Stimulated activated CD8-positive, alpha-beta memory T cell treated with anti-CD3 and anti-CD28 coated beads, Interleukin-7, amount 100 ng/mL, for 1 hour (primary cell): ENCODE measurements at regions not wholly inside any gene's neighbourhood (a gene's known extent, or its start where the extent isn't known, plus 50 kb on each side); places are given as distances from the start of the nearest gene placed in this dataset.
"Not testable (repeated sequence)": the region's sequence is repeated elsewhere in the genome, so short reads cannot be mapped to it uniquely, and the experiment has no call there.

Source experiments
- DNase-seq, 2 donors: peaks; one replicate each; pipeline ENCODE4 v3.0.0-alpha.2; 2020; ENCODE audit warnings: low read depth in 2 of 2

DNA sequence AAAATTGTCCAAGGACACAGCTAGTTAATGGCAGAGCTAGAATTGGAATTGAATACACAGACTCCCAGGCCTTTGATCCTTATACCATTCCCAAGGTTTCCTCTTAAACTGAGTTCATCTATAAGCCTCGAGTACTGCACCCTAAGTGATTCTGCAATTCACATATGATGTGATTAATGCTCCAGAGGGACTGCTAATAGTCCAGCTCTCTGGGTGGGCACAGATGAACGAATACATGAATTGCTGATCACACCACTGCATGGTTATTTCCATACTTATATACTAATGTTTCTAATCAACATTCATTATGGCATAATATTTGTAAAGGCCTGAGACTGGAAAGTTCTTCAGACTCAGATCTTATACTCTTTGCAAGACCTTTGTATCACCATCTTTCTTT is 101.8 kb downstream of the NUFIP1 start:
- no peak for DNase-seq

DNA sequence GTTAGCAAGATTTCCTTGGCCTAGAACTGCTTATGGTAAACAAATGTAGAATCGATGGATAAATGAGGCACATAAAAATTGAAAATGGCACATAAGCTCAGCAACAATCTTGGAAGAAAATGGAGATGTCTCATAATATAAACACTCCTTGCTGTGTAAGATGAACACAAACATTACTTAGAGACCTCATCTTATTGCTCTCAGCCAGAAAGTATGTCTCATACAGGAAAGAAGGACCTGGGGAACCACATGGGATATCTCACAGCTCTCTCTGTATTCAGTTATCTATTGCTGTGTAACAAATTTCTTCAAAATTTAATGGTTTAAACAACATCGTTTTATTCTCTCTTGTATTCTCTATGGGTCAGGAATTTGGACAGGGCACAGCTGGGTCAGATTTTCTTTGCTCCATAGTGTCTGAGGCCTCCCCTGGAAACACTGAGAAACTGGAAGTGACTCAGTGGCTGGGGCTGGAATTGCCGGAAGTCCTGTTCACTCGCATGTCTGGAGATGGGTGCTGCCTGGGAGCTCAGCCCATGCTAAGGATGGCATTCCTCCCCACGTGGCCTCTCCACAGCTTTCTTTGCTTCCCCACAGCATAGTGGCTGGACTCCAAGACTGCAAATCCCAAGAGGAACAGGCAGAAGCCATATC is 105.1 kb downstream of the NUFIP1 start:
- no peak for DNase-seq

DNA sequence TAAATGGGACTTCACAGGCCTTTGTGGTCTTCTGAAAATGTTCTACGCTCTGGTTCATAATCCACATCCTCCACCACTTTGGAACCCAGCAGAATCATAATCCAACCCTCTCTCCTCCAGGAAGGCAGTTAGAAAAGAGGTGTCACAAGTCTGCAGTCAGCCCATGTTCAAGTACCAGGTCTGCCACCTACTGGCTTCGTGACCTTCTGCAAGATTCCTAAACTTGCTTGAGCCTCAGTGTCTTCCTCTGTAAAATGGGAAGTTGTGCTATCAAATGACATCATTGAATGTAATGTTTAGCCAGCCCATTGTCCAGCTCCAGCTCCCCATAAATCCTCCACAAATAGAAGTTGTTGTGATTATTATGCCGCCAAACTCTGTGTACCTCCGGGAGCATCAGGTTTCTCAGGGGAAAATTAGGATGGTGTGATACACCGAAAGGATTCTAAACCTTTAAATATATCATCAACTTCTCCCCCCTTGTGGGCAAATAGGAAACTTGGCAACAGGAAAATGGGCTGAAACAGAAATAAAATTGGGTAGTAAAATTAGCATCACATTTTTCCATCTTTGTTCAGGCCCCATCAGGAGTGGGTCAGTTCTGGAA is 109.7 kb downstream of the NUFIP1 start:
- DNase-seq = no peak

DNA sequence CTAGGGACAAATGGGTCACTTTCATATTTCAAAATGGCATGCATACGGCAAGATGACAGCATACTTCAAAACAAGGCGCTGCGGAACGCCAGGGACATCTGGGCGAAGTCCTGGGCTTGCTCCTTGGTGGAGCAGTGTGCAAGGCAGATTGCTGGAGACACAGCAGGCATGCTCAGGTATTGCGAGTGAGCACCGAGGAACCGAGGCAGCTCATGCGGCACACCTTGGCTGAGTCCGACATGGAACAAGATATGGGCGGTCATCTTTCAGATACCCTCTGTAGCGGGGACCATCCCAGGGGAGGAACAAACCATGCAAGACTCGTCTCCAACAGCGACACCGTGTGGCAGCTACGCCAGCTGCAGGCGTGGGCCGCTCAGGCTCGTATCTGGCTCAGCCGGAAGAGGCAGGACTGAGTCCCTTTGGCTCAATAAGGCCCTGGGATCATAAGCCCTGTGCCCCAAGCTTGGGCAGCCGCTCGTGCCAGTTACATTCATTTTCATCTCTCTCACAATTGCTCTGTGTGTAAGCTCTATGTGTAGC is 112.4 kb downstream of the NUFIP1 start:
- no peak for DNase-seq

DNA sequence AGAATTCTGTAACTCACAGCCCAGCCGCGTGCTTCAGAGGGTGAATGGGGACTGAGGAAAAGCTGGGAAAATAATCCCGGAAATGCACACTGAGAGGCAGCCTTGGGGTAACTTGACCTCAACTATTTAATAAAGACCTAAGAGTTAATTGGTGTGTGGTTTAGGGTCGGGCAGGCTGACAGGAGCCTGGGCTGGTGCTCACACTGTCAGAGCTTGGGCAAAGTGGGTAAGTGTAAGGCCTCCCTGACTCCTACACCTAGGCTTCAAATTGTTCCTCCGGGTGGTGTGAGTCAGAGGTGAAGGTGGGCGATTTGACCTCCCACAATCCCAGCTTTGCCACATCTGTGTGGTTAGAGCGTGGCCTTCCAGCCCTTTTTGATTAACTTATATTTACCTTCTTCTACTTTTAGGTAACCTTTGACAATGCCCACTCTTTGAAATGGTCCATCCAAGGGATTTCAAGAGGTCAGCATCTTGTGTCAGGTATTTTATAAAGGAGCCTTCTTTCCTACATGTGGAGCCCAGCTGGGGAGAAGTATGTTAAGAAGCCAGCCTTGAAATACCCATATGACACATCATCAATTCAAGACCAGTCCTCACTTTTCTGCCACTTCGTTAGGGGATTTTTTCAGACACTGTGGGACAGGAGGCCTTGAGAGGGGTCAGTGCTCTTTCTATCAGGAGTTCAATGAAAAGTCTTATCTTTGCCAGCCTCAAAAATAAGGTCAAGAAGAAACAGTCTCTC is 114.2 kb downstream of the NUFIP1 start:
- no peak for DNase-seq

GRCh38 chr13:44874176-44874575 is 115.1 kb downstream of the NUFIP1 start:
- DNase-seq = no peak

DNA sequence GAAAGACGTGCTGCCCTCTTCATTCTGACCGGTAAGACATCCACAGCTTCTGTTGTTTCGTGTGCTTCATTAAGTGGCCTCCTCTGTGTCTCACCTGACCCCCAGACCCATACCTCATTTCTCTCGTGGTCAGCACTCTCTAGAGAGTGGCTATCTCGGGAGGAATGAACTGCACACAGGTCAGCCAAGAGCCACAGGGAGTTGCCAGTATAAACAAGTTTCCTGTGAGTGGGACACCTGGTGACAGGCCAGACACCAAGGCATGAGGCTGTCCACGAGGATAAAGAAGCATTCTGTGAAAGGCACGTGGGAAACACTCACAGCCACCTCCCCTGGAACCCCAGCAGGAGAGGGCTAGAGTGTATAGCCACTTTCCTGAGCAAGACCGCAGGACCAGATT is 115.8 kb downstream of the NUFIP1 start:
- DNase-seq = no peak

DNA sequence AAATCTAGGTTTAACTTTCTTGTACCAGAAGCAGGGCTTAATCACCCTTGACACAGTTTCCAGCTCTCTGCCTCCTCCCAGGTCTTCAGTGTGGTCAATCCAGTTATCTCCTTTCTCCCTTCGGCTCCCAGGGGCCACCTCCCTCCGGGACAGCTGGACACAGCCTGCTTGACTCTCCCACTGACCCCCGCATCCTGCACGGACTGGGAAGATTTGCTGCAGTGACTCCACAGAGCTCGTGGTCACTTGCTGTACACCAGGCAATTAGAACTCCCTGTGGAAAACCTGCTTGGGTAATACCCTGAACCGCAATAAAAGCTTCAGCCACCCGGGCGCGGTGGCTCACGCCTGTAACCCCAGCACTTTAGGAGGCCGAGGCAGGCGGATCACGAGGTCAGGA is 116.5 kb downstream of the NUFIP1 start:
- DNase-seq = no peak

GRCh38 chr13:44870456-44870929 is 118.8 kb downstream of the NUFIP1 start:
- DNase-seq = no peak

DNA sequence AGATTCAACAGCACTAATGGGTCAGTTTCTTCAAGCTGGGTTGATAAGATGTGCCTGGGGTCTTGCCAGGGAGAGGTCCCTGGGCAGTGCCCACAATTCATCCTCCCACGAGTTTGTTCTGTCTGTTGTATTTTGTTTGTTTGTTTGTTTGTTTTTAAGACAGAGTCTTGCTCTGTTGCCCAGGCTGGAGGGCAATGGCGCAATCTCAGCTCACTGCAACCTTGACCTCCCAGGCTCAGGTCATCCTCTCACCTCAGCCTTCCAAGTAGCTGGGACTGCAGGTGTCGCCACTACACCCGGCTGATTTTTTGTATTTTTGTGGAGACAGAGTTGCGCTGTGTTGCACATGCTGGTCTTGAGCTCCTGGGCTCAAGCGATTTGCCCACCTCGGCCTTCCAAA is 120.1 kb downstream of the NUFIP1 start:
- no peak for DNase-seq

DNA sequence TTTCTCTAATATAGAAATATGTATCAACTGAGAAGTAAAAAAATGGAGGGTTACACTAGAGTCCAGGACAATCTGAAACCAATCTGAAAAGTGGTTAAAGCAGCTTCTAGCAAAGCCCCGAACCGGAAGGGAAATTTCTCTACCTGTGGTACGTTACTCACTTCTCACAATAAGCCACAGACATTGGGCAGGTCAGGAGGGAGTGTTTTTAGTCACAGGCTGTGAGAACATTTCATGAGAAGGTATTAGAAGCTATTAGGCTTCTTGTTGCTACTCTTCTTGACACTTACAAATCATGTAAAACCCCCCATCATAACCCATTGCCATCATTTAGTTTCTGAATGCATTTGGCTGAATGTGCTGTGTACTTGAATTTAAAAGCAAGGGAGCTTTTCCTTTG is 120.9 kb downstream of the NUFIP1 start:
- no peak for DNase-seq

GRCh38 chr13:44867825-44868224 is 121.4 kb downstream of the NUFIP1 start:
- no peak for DNase-seq

DNA sequence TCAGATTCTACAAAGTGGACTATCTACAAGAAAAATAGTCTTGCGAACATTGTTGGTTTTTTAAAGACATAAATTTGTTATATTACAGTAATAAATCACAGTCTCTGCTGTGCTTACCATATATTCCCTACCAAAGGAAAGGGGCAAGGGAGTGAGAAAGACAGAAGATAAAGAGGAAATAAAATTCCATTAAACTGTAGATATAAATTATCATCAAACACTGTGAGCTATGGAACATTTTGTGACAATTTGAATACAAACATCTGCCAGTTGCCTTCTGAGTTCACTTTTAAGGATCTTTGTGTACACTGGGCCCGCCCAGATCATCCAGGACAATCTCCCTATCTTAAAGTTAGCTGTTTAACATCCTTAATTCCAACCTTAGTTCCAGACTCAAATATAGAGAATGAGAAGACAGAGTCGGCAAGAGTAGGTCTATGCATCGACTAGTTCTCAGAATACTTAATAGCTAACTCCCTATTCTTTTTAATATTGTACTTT is 122.8 kb downstream of the NUFIP1 start:
- no peak for DNase-seq

GRCh38 chr13:44865722-44866410 is 123.4 kb downstream of the NUFIP1 start:
- no peak for DNase-seq

DNA sequence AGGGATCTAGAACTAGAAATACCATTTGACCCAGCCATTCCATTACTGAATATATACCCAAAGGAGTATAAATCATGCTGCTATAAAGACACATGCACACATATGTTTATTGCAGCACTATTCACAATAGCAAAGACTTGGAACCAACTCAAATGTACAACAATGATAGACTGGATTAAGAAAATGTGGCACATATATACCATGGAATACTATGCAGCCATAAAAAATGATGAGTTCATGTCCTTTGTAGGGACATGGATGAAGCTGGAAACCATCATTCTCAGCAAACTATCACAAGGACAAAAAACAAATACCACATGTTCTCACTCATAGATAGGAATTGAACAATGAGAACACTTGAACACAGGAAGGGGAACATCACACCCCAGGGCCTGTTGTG is 125.6 kb downstream of the NUFIP1 start:
- not testable (repeated sequence) for DNase-seq

- DNase-seq = no peak
These were observed 128.8 kb downstream of the NUFIP1 start for GRCh38 chr13:44860454-44860853.

DNA sequence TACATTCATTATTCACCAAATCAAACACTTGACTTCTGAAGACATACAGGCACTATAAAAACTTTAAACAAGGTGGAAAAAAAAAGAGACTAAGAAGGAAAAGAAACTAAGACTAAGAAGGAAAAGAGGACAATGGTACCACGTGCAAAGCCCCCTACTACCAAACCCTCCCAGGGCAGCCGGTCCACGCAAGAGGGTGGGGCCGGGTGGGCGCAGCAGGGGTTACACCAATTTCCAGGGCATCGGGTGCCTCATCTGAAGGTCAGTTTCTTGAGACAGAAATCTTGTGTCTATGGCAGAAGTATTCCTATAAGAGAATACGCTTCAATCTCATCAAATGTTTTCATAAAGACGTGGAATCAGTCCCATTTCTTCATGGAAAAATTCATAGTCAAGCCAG is 131.5 kb downstream of the NUFIP1 start:
- no peak for DNase-seq

- no peak for DNase-seq
These were observed 132.2 kb downstream of the NUFIP1 start for GRCh38 chr13:44857061-44857460.

GRCh38 chr13:44855860-44856259 is 133.4 kb downstream of the NUFIP1 start:
- DNase-seq = no peak

- no peak for DNase-seq
These were observed 134.8 kb downstream of the NUFIP1 start for GRCh38 chr13:44854313-44855060.

DNA sequence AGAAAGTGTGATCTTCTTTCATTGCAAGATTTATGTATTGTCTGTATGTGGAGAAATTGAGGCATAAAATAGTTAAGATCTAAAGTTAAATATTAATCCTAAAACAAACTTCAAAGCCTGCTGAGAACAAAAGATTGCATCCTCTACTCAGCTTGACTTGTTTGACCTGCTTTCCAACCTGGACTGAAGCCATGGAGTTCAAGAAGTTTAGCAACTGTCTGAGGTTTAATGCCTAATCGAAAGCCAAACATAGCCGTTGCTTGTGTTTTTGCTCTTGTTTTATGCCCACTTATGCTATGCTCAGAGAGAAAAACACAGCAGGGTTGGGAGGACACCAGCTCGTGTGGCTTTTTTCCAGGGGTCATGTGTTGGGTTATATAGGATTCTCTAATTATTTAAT is 135.6 kb downstream of the NUFIP1 start:
- no peak for DNase-seq
